AG10803 (cell line): ENCODE measurements at regions not wholly inside any gene's neighbourhood (a gene's known extent, or its start where the extent isn't known, plus 50 kb on each side); places are given as distances from the start of the nearest gene placed in this dataset.

Source experiments
- DNase-seq: peaks from one replicate; pipeline ENCODE4 v3.0.0; 2010; ENCODE audit warnings: low read depth
- H3K4me3 ChIP-seq: 2 replicates; pipeline ENCODE4 v1.5.1; 2011; ENCODE audit warnings: mild to moderate bottlenecking, low read length, control low read depth
- TF ChIP-seq, protein P1 (sequence below): conservative IDR thresholded peaks from 2 replicates; pipeline ENCODE4 v1.5.1; 2011; ENCODE audit warnings: mild to moderate bottlenecking, low read length, control low read depth, inconsistent platforms

DNA sequence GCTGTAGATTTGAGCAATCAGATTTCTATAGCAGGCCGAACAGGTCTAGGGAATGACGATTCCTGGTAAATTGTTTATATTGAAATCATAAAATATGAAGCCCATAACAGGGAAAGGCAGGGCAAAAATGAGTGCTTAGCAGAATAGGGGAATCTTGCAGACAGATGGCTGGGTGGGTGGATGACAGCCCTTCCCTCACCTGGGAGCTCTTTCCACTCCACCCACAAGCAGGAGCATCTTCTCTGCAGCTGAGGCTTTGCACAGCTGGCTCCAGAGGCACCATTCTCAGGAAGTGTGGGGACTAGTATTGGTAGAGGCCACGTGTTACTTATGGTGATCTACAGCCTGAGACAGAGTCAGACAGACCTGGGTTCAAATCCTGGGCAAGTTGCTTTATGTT, 55.9 kb upstream of the SYN2 start:
- no peak overlapping the region for H3K4me3 ChIP-seq
- TF ChIP-seq, protein P1, sequence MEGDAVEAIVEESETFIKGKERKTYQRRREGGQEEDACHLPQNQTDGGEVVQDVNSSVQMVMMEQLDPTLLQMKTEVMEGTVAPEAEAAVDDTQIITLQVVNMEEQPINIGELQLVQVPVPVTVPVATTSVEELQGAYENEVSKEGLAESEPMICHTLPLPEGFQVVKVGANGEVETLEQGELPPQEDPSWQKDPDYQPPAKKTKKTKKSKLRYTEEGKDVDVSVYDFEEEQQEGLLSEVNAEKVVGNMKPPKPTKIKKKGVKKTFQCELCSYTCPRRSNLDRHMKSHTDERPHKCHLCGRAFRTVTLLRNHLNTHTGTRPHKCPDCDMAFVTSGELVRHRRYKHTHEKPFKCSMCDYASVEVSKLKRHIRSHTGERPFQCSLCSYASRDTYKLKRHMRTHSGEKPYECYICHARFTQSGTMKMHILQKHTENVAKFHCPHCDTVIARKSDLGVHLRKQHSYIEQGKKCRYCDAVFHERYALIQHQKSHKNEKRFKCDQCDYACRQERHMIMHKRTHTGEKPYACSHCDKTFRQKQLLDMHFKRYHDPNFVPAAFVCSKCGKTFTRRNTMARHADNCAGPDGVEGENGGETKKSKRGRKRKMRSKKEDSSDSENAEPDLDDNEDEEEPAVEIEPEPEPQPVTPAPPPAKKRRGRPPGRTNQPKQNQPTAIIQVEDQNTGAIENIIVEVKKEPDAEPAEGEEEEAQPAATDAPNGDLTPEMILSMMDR = no peak
- DNase-seq = no peak

DNA sequence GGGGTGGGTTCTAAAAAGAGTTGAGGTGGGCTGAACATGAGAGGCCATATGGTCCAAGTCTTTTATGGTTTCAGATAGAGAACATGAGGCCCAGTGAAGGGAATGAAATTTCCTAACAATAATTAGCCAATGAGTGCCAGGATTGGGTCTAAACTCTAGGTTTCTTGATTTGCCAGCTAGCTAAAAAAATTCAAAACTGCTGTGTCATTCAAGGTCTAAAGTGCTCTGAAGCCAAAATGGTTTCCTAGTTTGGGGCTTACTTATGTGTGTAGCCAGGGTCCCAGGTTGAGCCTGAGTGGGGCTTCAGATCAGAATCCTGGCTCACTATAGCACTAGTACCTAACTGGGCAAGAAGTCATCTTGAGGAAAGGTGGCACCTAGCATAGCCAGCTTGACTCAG, 55.3 kb upstream of the SYN2 start:
- DNase-seq = no peak
- TF ChIP-seq, protein P1 = no peak

DNA sequence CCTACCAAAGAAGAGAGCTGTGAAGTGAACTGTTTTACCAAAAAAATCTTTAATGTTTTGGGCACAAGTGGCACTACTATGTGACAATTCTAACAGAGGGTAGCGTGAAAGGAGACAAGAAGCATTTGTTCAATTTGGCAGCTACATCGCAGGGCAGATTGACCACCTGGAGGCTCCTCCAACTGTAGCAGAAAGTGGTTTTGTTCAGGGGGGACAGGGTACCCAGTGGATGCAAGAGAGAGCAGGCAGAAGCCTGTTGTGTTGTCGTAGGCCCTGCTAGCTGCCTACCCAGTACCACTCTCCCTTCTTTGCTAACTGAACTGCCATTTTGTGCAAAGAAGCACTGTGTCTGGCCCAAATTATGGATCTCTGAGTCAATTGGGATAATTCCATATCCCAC, 54.8 kb upstream of the SYN2 start:
- TF ChIP-seq, protein P1 = no peak
- no peak for DNase-seq
- no peak overlapping the region for H3K4me3 ChIP-seq

More for the DNA sequence above, 55.3 kb upstream of the SYN2 start:
- H3K4me3 ChIP-seq = no peak overlapping the region

DNA sequence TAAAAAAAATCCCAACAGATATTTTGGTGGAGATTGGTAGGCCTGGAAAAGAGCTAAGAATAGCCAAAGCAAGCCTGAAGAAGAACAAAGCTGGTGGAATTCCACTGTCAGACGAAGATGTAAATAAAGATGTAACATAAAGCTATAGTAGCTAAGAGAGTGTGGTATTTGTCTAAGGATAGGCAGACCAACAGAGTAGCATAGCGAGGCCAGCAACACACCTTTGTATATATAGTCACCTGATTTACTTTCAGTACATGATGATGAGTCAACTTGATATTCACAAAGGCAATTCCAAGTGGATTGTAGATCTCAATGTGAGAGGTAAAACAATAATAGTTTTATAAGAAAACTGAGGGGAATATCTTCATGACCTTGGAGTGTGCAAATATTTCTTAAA, 53.6 kb upstream of the SYN2 start:
- DNase-seq = no peak
- H3K4me3 ChIP-seq = no peak overlapping the region
- TF ChIP-seq, protein P1 = no peak

DNA sequence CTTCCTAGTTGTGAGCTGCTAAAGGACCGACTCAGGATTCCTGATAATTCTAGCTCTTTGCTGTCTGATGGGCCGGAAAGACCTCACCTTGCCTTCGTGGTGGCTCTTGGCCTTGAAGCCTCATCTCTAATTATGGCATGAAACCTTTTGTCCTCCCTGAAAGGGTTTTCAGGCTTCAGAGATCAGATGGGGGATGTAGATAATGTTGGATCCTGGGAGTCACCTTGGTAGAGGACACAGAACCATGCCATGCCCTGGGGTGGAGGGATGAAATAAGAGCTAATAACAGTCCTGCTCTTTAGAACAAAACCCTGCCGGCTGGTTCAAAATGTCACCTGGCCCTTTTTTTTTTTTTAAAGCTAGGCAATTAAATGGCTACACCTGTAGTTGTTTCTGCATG, 50.8 kb upstream of the SYN2 start:
- TF ChIP-seq, protein P1 = no peak
- no peak overlapping the region for H3K4me3 ChIP-seq
- DNase-seq = no peak

DNA sequence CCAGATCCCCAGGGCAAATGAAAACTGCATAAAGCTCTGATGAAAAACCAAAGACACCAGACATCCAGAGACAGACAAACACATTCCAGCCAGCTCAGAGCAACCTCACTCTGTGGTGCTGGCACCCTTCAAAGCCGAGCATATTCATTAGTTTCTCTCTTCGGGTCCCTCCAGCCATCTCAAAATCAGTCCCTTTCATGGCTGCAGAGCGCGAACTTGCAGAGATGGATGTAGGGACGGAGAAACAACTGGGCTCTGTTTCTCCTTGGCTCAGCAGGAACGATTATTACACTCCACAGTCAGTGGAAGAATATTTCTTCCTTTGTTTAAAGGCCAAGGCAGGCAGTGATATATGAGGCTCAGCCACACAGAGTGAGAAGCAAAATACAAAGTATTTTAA, 50.4 kb upstream of the SYN2 start:
- no peak overlapping the region for H3K4me3 ChIP-seq
- DNase-seq = no peak
- TF ChIP-seq, protein P1 = no peak

DNA sequence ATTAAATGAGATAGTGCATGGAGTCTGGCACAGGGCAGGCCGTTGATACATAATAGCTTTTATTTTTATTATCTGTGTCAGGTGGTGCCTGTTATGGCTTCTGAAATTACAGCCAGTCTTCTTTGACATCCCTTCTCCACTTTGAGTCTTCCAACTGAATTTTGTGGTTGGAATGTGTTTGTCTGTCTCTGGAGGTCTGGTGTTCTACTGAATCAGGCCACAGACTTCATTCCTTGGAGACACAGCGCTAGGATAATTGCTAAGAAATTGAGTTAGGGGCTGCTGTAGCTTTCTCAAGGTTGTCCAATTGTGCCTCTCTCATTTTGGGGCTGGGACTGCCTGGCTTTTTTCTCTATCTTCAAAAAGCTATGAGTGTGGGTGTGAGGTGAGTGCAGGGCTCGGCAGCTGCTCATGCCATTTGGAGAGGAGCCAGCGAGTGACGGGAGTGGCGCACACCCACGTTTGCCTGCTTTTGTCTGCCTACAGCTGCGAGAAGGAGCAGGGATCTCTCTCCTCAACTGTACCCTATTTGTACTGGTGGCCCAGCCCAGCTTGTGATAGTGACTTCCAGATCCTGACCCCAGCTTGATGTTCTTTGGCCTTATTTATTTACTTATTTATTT, 49.8 kb upstream of the SYN2 start:
- DNase-seq = no peak
- TF ChIP-seq, protein P1 = no peak

More for the DNA sequence above, 49.8 kb upstream of the SYN2 start:
- H3K4me3 ChIP-seq = no peak overlapping the region
